GM18861 (cell line): ENCODE measurements at regions not wholly inside any gene's neighbourhood (a gene's known extent, or its start where the extent isn't known, plus 50 kb on each side); places are given as distances from the start of the nearest gene placed in this dataset.

Experiments used
- ATAC-seq: cut with Tn5 transposase; IDR thresholded peaks from one replicate; pipeline ENCODE4 v1.9.1; 2021; ENCODE audit not compliant: unreplicated experiment

GRCh38 chr21:24826822-24827221, 780.5 kb downstream of the MRPL39 start:
- ATAC-seq = no peak

DNA sequence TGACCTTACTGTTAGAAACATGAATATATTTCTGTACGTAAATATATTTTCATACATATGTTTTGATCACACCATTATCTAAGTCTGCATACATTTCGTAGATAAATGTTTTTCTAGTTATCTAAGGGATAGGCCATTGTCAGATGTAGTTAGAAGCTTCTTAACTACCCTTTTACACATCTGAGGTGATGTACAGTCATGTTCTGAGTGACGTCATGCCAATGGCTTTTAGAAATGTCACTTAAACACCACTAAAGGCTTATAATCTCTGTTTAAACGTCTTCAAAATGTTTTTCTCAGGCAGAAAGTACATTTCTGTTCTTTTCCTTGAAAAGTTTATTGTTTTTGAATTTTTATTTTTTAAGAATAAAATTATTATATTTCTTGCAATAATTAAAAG, 781.9 kb downstream of the MRPL39 start:
- no peak for ATAC-seq

DNA sequence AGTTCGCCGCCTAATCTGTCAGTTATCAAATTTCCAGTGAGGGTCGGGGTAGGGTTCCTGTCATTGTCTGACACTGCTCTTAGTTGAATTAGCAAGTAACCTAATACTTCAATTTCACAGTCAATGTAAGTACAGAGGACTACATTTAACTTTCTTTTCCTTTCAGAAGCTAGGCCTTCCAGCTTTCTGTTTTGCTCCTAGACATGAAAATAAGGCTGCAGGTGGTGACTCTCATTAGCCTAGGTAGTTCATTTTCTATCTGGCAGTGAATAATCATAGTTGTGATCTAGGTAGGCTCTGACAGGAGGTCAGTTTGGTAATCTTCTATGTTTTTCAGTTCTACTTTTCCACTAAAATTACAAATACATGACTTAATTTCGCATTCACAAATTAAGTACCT, 783.1 kb downstream of the MRPL39 start:
- no peak for ATAC-seq

- no peak for ATAC-seq
These were observed 784.0 kb downstream of the MRPL39 start for GRCh38 chr21:24823247-24823646.

DNA sequence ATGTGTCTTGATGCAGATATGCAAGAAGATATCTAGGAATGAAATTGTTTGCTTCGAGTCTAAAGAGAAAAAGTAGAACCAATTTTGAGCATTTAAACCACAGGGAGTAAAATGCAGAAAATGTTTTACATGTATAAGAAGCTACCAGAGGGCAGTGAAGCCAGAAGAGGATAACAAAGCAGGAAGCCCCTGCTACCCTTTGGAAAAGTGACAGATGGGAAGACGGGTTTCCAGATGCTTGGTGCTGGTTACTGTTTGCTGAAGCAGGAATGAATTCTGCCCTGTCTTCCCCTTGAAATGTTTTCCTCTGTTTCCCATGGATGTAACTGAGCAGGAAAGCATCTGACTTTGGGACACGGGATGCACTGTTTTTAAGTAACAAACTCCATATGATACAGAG, 822.2 kb downstream of the MRPL39 start:
- ATAC-seq = no peak

DNA sequence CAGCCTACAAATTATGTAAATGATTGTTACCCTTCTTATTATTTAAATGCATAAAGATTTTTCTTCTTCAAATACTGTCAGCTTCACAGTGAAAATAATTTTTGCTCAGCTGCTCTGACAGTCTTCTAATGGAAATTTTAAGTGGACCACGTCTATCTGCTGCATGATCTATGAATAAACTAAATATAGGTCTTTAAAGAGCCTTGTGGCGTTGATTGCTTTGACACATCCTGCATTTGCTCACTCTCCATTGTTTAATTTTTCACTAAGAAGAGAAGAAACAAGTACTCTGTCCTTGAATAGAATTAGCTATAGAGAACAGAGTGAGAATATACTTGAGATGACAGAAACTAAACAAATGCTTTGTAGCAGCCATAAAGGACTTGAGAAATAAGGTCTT, 826.1 kb downstream of the MRPL39 start:
- no peak for ATAC-seq

DNA sequence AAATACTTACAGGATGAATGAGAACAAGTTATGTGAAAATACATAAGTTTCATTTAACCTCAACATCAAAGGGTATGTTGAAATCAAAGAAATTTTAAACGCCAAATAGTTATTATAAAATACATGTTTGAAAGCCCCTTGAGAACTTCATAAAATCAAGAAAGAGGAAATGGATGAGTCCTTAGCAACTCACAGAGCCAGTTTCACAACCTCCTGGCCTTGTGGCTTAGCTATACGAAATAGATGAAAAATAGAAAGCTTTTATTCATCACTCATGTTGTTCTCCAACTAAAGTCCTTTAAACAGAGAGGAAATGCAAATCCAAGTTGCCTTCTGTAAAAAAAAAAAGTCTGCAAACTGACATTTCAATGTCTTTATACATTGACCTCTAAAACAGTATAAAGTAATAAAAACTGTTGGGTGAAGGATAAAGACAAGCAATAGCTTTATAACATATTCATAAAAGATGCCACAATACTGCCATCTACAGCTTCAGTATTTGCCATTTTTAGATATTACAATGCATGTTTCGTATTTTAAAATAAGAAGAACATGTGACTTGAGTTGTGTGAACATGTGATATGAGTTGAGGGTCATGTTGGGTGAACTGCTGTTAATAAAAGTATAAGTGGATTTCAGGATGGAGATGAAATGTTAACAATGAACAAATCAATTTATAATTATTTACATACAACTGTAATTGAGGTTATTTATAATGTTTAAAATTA, 847.8 kb downstream of the MRPL39 start:
- no peak for ATAC-seq

GRCh38 chr21:24738063-24738462, 869.2 kb downstream of the MRPL39 start:
- no peak for ATAC-seq

- no peak for ATAC-seq
These were observed 869.9 kb downstream of the MRPL39 start for GRCh38 chr21:24737296-24737850.

GRCh38 chr21:24730661-24731060, 876.6 kb downstream of the MRPL39 start:
- ATAC-seq = no peak

DNA sequence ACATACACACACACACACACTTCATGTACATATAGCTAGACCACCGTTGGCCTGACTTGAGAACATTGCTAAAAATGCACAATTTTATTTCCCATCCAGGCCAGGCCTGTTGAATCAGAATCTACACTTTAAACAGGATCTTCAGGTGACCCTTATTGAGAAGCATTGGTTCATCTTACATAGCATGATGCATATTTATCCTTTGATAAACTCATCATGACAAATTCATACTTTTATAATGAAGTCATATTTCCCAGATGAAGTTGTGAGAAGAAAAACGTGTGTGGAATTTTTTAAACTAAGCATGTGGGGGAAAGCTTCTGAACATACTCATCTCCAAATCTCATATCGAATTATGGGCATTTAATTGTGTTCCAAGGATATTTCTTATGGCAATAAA, 877.7 kb downstream of the MRPL39 start:
- ATAC-seq = no peak

DNA sequence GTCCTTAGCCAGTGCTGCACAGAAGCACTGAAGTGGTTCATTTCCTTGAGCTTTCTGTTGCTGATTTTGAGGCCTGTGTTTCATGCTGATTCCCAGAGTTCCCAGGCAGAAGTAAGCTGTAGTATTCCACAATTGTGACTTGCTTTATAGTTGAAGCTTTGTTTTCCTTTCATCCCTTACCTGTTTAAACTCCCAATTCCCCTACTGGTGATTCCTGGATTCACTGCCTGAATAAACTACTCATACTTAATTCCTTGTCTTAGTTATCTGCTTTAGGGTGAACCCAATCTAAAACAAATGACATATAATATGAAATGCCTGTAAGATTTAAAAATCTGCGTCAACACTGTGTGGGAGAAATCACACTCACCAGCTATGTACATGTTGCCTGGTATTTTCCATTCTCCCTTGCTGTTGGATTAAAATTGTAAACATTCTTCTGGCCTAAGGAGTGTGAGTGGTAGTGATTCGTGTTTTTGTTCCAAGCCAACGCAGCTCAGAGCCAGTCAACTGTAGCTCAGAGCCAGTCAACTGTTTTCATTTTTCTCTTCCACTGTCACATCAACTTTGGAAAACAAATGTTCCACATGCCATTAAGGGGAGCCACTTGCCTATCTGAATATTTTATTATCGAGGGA, 879.4 kb downstream of the MRPL39 start:
- no peak for ATAC-seq

DNA sequence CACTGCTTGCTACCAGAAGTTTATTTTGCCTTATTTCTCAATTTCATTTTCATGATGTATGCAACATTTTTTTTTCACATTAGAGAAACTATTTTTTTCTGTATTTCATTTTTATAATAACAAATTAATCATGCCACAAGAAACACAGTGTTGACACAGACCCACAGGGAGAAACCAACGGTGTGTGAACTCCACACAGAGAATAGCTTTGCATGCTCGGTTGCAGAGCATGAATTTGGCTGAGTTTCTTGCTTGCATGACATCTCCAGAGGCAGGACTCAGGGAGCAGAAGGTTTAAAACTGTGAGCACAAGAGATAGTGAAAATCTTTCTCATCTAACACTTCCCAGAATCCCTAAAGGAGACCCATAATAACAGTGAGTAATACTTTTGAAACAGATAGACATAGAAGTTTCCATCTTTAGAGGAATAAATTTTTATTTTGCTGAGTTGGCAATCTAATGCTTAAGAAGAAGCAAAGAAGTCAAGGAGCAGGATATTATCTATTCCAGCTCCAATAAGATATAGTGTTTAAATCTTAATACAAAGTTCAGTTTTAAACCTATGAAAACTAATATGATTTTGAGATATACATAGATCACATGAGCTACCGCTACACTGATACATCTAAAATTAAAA, 890.9 kb downstream of the MRPL39 start:
- no peak for ATAC-seq

GRCh38 chr21:24714646-24715200, 892.6 kb downstream of the MRPL39 start:
- no peak for ATAC-seq

DNA sequence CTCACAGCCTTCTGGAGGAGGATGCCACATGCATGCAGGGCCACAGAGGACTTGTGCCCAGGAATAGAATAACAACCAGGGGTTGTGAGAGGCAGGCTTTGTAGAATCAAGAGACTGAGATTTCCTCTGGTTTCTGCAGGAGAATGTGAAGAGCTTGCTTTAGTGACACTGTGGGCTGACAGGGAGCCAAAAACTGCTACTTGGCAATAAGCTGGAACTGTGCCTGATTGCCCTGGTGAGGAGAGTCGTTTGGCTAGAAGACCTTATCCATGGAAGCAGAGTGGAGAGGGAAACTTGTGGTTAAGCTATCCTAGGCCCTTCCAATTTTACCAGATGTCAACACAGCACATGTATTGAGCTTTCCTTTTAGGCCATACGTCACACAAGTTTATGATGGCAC, 902.1 kb downstream of the MRPL39 start:
- ATAC-seq = no peak

- no peak for ATAC-seq
These were observed 913.5 kb downstream of the MRPL39 start for GRCh38 chr21:24693779-24694178.

GRCh38 chr21:24681456-24681855, 925.8 kb downstream of the MRPL39 start:
- ATAC-seq = no peak

GRCh38 chr21:24671901-24672300, 935.4 kb downstream of the MRPL39 start:
- no peak for ATAC-seq

DNA sequence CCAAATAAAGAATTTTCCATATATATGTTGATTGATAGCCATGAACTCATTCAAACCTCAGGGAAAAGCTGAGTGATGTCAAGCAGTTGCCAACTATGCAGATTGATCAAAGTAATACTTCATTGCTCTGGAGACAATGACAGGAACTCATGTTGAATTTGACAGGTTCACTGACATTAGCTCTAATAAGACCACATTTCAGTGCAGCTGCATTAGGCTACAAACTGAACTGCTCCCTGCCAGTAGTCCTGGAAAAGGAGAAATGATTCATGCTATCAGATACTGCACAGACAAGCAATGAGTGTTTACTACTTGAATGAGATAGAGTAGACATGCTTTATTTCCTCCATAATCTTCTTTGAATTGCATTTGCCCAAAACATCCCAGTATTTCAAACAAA, 948.4 kb downstream of the MRPL39 start:
- ATAC-seq = no peak

GRCh38 chr21:24658026-24658425, 949.3 kb downstream of the MRPL39 start:
- ATAC-seq = no peak

- ATAC-seq = no peak
These were observed 957.6 kb downstream of the MRPL39 start for GRCh38 chr21:24649691-24650090.

DNA sequence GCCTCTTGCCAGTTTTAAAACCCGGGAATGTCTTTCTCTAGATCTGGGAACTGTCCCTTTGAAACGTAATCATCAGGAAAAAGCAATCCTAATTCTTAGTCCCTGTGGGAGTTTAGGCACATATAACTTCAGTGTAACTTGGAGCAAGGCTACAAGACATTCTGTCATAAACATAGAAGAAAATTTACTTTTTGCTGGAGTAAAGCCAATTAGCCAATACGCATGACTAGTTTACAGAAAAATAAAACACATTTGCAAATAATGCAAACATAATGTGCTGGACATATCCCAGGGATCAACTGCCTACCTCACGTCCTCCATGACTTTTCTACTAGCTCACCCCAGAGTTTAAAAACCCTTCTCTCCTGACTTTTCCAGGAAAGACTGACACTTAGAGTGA, 970.6 kb downstream of the MRPL39 start:
- ATAC-seq = no peak
